HG03439 (cell line): ENCODE measurements at regions not wholly inside any gene's neighbourhood (a gene's known extent, or its start where the extent isn't known, plus 50 kb on each side); places are given as distances from the start of the nearest gene placed in this dataset.

Experiments used
- ATAC-seq: cut with Tn5 transposase; IDR thresholded peaks from one replicate; pipeline ENCODE4 v1.9.1; 2021; ENCODE audit warnings: mild to moderate bottlenecking, moderate library complexity; ENCODE audit not compliant: unreplicated experiment

GRCh38 chrX:138775517-138775916, 64.0 kb upstream of the FGF13 start:
- no peak for ATAC-seq

DNA sequence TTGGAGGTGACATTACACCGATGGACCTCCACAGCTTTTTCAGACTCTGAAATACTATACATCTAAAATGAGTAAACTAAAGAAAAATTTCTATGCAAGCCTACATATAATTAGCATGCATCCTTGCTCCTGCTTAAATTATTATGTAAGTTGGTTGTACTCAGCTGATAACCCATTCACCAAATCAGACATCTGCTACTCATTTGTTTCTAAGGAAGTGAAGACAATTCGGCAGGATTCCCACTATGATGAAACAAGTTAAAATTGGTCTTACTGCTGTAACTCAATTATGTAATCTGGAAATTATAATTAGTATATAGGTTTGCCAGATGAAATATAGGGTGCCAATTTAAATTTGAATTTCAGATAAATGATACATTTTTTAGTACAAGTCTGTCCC, 59.5 kb upstream of the FGF13 start:
- ATAC-seq, result no peak

GRCh38 chrX:138769918-138770317, 58.4 kb upstream of the FGF13 start:
- ATAC-seq, result no peak

- no peak for ATAC-seq
Observed at GRCh38 chrX:138765051-138765450, 53.5 kb upstream of the FGF13 start.

- ATAC-seq, result no peak
Observed at GRCh38 chrX:138763761-138764160, 52.2 kb upstream of the FGF13 start.

- no peak for ATAC-seq
Observed at GRCh38 chrX:138761380-138761779, 49.9 kb upstream of the FGF13 start.
